GM23338 (cell line): ENCODE measurements at regions not wholly inside any gene's neighbourhood (a gene's known extent, or its start where the extent isn't known, plus 50 kb on each side); places are given as distances from the start of the nearest gene placed in this dataset.

Source experiments
- ATAC-seq: fragments of 200-7000 bp; cut with Tn5 transposase; 3 replicates; pipeline ENCODE4 v1.9.1; 2020
- DNase-seq: peaks from one replicate; pipeline ENCODE4 v3.0.0-alpha.2; 2015; ENCODE audit warnings: low spot score
- H2AFZ ChIP-seq: fragments of 200-600 bp; sonication (generic); 2 replicates; pipeline ENCODE4 v1.8.0; 2016; ENCODE audit warnings: antibody characterized with exemption, mild to moderate bottlenecking, moderate library complexity
- H3F3A ChIP-seq: fragments of 200-600 bp; sonication (generic); replicated peaks from 2 replicates; pipeline ENCODE4 v1.8.0; 2017; ENCODE audit warnings: antibody characterized with exemption, mixed run types, low read depth
- H3K27ac ChIP-seq: fragments of 200-600 bp; sonication (generic); 2 replicates; pipeline ENCODE4 v1.6.1; 2016; ENCODE audit warnings: low read depth
- H3K27me3 ChIP-seq: fragments of 200-600 bp; sonication (generic); 2 replicates; pipeline ENCODE4 v1.8.0; 2016; ENCODE audit warnings: mild to moderate bottlenecking, mixed run types, moderate library complexity; ENCODE audit not compliant: insufficient read depth
- H3K36me3 ChIP-seq: fragments of 200-600 bp; sonication (generic); 2 replicates; pipeline ENCODE4 v1.8.0; 2016; ENCODE audit warnings: mild to moderate bottlenecking; ENCODE audit not compliant: insufficient read depth
- H3K4me1 ChIP-seq: fragments of 200-600 bp; sonication (generic); 2 replicates; pipeline ENCODE4 v1.8.0; 2016; ENCODE audit warnings: mild to moderate bottlenecking, moderate library complexity; ENCODE audit not compliant: insufficient read depth
- H3K4me2 ChIP-seq: fragments of 200-600 bp; sonication (generic); 2 replicates; pipeline ENCODE4 v1.7.1; 2017; ENCODE audit warnings: mixed run types
- H3K4me3 ChIP-seq: fragments of 200-600 bp; sonication (generic); 2 replicates; pipeline ENCODE4 v1.6.1; 2016; ENCODE audit warnings: mixed run types
- H3K79me2 ChIP-seq: fragments of 200-600 bp; sonication (generic); replicated peaks from 2 replicates; pipeline ENCODE4 v1.8.0; 2017; ENCODE audit warnings: mild to moderate bottlenecking; ENCODE audit not compliant: insufficient read depth
- H3K9me2 ChIP-seq: fragments of 200-600 bp; sonication (generic); 2 replicates; pipeline ENCODE4 v1.8.0; 2017; ENCODE audit not compliant: insufficient read depth
- H4K20me1 ChIP-seq: fragments of 200-600 bp; sonication (generic); replicated peaks from 2 replicates; pipeline ENCODE4 v1.8.0; 2017; ENCODE audit warnings: mild to moderate bottlenecking; ENCODE audit not compliant: insufficient read depth
- H3K27ac Mint-ChIP-seq: 2 replicates; pipeline ENCODE4 v1.8.0; 2020; ENCODE audit warnings: inconsistent platforms, mild to moderate bottlenecking, moderate library complexity, mixed read lengths
- H3K27me3 Mint-ChIP-seq: 3 replicates; pipeline ENCODE4 v1.8.0; 2022; ENCODE audit warnings: low read depth, mild to moderate bottlenecking, moderate library complexity, mixed read lengths, inconsistent platforms; ENCODE audit not compliant: insufficient read depth, poor library complexity
- H3K36me3 Mint-ChIP-seq: 3 replicates; pipeline ENCODE4 v1.8.0; 2021; ENCODE audit warnings: low read depth, mild to moderate bottlenecking, inconsistent platforms, moderate library complexity, mixed read lengths
- H3K4me1 Mint-ChIP-seq: 3 replicates; pipeline ENCODE4 v1.8.0; 2020; ENCODE audit warnings: mild to moderate bottlenecking, inconsistent platforms, mixed read lengths
- H3K4me3 Mint-ChIP-seq: 3 replicates; pipeline ENCODE4 v1.8.0; 2021; ENCODE audit warnings: moderate library complexity, mild to moderate bottlenecking, inconsistent platforms, mixed read lengths
- H3K9me3 Mint-ChIP-seq: 3 replicates; pipeline ENCODE4 v1.8.0; 2020; ENCODE audit warnings: moderate library complexity, mild to moderate bottlenecking, inconsistent platforms, mixed read lengths
- CREB1 ChIP-seq: fragments of 250-450 bp; sonication (Bioruptor Pico); IDR thresholded peaks from 2 replicates; pipeline ENCODE4 v1.5.0; 2020; ENCODE audit warnings: low read depth, mild to moderate bottlenecking, moderate library complexity
- CTCF ChIP-seq, 2 experiments: fragments of 200-600 bp in 1 of 2; sonication (generic) in 1 of 2; conservative IDR thresholded peaks; 2 replicates each; pipeline versions ENCODE4 v1.5.1 to v1.6.1; 2016 to 2017; ENCODE audit warnings: antibody characterized with exemption in 2 of 2, low read depth in 2 of 2, mild to moderate bottlenecking in 2 of 2, moderate library complexity in 1 of 2
- ETS1 ChIP-seq: IDR thresholded peaks from 2 replicates; pipeline ENCODE4 v1.6.1; 2016; ENCODE audit warnings: antibody characterized with exemption
- EZH2 ChIP-seq: fragments of 200-600 bp; sonication (generic); IDR thresholded peaks from one replicate; pipeline ENCODE4 v1.8.0; 2017; ENCODE audit warnings: antibody characterized with exemption, mild to moderate bottlenecking, low read depth; ENCODE audit not compliant: unreplicated experiment
- EZH2phosphoT487 ChIP-seq: fragments of 200-600 bp; sonication (generic); IDR thresholded peaks from one replicate; pipeline ENCODE4 v1.8.1; 2018; ENCODE audit warnings: antibody characterized with exemption; ENCODE audit not compliant: unreplicated experiment
- JUNB ChIP-seq: IDR thresholded peaks from one replicate; pipeline ENCODE4 v1.6.1; 2016; ENCODE audit warnings: antibody characterized with exemption; ENCODE audit not compliant: unreplicated experiment
- NANOG ChIP-seq: IDR thresholded peaks from 2 replicates; pipeline ENCODE4 v1.6.1; 2016; ENCODE audit warnings: antibody characterized with exemption, borderline replicate concordance
- POLR2AphosphoS5 ChIP-seq: IDR thresholded peaks from 2 replicates; pipeline ENCODE4 v1.6.1; 2016; ENCODE audit warnings: antibody characterized with exemption, low read depth
- REST ChIP-seq: IDR thresholded peaks from one replicate; pipeline ENCODE4 v1.6.1; 2018; ENCODE audit warnings: antibody characterized with exemption; ENCODE audit not compliant: unreplicated experiment
- STAT1 ChIP-seq: IDR thresholded peaks from one replicate; pipeline ENCODE4 v1.6.1; 2016; ENCODE audit warnings: antibody characterized with exemption; ENCODE audit not compliant: unreplicated experiment
- ZNF114 ChIP-seq: fragments of 250-450 bp; sonication (Bioruptor Pico); IDR thresholded peaks from 2 replicates; pipeline ENCODE4 v1.5.0; 2020; ENCODE audit warnings: mild to moderate bottlenecking, moderate library complexity
- ZNF331 ChIP-seq: fragments of 250-450 bp; sonication (Bioruptor Pico); IDR thresholded peaks from 2 replicates; pipeline ENCODE4 v1.5.0; 2020; ENCODE audit warnings: low read depth, mild to moderate bottlenecking, moderate library complexity
- ZNF462 ChIP-seq: fragments of 250-450 bp; sonication (Bioruptor Pico); IDR thresholded peaks from 2 replicates; pipeline ENCODE4 v1.5.0; 2020; ENCODE audit warnings: mild to moderate bottlenecking, moderate library complexity

GRCh38 chr6:40159865-40160264 lies 225.6 kb upstream of the MOCS1 start:
- peaks cover 4% of the 10 kb centered on the region for H3K27me3 Mint-ChIP-seq
- H3K36me3 Mint-ChIP-seq: no peaks in the 10 kb centered on the region
- Histone ChIP-seq H2AFZ (no peak overlapping the region), H4K20me1 (no peaks in the 10 kb centered on the region), H3K9me2 (peaks cover 20% of the 10 kb centered on the region), H3K4me3 (no peak overlapping the region), H3K36me3 (no peaks in the 10 kb centered on the region), H3K27ac (no peak overlapping the region), H3K79me2 (no peaks in the 10 kb centered on the region), H3F3A (no peaks in the 10 kb centered on the region), H3K4me2 (no peak overlapping the region), H3K4me1 (no peaks in the 10 kb centered on the region), H3K27me3 (no peaks in the 10 kb centered on the region)
- peaks cover 7% of the 10 kb centered on the region for H3K4me1 Mint-ChIP-seq
- TF ChIP-seq POLR2AphosphoS5: no peak
- no peak for TF ChIP-seq STAT1
- no peak for TF ChIP-seq JUNB
- TF ChIP-seq ZNF462: no peak
- TF ChIP-seq NANOG: no peak
- TF ChIP-seq ZNF331 (CRISPR knock-in tag): no peak
- no peak for TF ChIP-seq CREB1
- no peak for TF ChIP-seq ETS1
- no peak for TF ChIP-seq CTCF (conservative IDR thresholded peaks at IDR 0.05; ENCODE audit: low read depth in 2 of 2)
- no peak for TF ChIP-seq EZH2
- no peak for TF ChIP-seq EZH2phosphoT487
- no peak for TF ChIP-seq REST
- TF ChIP-seq ZNF114 (CRISPR knock-in tag): no peak
- DNase-seq (no peak), ATAC-seq (no peak)
- no peak overlapping the region for H3K4me3 Mint-ChIP-seq
- H3K9me3 Mint-ChIP-seq: no peaks in the 10 kb centered on the region
- H3K27ac Mint-ChIP-seq: no peak overlapping the region
